ENCODE measurements at regions not wholly inside any gene's neighbourhood (a gene's known extent, or its start where the extent isn't known, plus 50 kb on each side); places are given as distances from the start of the nearest gene placed in this dataset.

DNA sequence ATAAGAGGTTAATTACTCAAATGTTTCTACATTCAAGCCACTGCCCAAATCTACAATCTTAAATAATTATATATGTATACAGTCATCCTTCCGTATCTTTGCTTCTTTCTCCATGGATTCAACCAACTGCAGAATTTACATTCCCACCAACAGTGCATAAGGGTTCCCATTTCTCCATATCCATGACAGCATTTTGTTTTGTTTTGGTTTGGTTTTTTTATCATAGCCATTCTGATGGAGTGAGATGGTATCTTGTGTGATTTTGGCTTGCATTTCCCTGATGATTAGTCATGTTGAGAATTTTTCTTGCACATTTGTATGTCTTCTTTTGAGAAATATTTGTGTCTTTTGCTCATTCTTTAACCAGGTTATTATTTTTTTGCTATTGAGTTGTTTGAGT is 198.5 kb downstream of the C6orf118 start:
- 75% methylated on average over 1 of the region's 1 CpG for WGBS
- ATAC-seq (no peak), DNase-seq (no peak)
- H3K4me3 ChIP-seq (ENCODE audit: low read length), result no peak overlapping the region
- H3K9me3 ChIP-seq (ENCODE audit: control insufficient read depth, low read length), result no peaks in the 10 kb centered on the region
- H3K27me3 ChIP-seq (ENCODE audit: control insufficient read depth, insufficient read depth), result no peaks in the 10 kb centered on the region
- H3K4me1 ChIP-seq (ENCODE audit: control insufficient read depth, insufficient read depth, low read length), result no peaks in the 10 kb centered on the region
- no peak overlapping the region for H3K27ac ChIP-seq (ENCODE audit: low read length)
- intact Hi-C loops (cut with DNase I), result no loop called here

DNA sequence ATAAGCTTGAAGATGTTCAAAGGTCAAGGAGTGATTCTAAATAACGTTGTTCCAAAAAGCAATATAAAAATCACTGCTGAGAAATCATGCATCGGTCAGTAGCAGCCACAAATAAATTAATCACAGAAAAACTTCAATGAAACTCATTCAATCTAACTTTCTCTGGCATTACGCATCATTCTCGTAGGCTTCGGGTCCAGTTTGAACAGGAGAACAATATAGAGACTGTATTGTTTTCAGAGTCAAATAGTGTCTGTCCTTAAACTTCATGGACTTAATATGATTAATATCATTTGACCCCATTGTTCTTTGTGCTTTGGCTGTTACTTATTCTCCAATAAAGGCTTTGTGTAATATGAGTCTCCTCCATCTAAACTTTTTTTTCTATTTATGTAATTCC is 200.4 kb downstream of the C6orf118 start:
- no peak for DNase-seq
- WGBS, result 85% methylated on average over 5 of the region's 5 CpGs
- Histone ChIP-seq H3K9me3 (ENCODE audit: control insufficient read depth, low read length) (no peaks in the 10 kb centered on the region), H3K4me3 (ENCODE audit: low read length) (no peak overlapping the region), H3K27me3 (ENCODE audit: control insufficient read depth, insufficient read depth) (no peaks in the 10 kb centered on the region), H3K27ac (ENCODE audit: low read length) (no peak overlapping the region), H3K4me1 (ENCODE audit: control insufficient read depth, insufficient read depth, low read length) (no peaks in the 10 kb centered on the region)
- intact Hi-C loops (cut with DNase I), result no loop called here
- ATAC-seq, result no peak

DNA sequence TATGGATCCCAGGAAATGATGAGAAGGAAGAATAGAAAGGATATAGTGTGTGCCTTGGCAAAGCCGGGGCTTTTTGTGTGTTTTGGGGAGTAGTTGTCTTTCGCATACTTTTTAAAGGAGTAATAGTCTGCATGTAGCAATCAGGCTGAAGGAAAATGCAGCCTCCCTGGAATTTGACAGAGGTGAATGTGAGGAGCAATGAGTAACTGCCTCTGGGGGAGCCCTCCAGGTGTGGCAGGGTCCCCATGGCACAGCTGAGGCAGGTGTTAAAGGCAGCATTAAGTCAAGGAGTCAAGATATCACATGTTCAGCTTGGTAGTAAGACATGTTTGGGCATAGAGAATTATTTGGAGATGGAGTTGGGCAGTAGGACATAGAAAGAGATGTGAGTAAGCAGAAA is 203.1 kb downstream of the C6orf118 start:
- intact Hi-C loops (cut with DNase I), result no loop called here
- no peaks in the 10 kb centered on the region for H3K9me3 ChIP-seq (ENCODE audit: control insufficient read depth, low read length)
- no peak for ATAC-seq
- no peak for DNase-seq
- H3K4me1 ChIP-seq (ENCODE audit: control insufficient read depth, insufficient read depth, low read length), result no peaks in the 10 kb centered on the region
- H3K4me3 ChIP-seq (ENCODE audit: low read length), result no peak overlapping the region
- no peak overlapping the region for H3K27ac ChIP-seq (ENCODE audit: low read length)
- 95% methylated on average over 2 of the region's 2 CpGs for WGBS
- no peaks in the 10 kb centered on the region for H3K27me3 ChIP-seq (ENCODE audit: control insufficient read depth, insufficient read depth)

DNA sequence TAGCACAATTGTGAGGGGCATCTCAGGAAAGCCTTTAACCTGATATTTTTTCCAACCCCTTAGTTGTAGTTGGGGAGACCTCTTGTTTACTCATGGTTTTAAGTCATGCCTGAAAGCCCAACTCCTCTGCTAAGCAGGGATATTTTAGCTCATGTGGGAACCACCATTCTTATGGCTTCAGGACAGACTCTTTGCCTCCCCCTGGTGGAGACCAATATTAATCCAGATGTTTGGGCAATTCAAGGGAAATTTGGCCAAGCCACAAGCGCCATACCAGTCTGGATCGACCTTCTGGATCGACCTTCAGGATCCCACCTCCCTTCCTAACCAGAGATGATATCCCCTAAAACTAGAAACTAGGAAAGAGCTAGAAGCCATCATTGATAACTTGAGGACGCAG is 211.2 kb downstream of the C6orf118 start:
- intact Hi-C loops (cut with DNase I), result no loop called here
- ATAC-seq (no peak), DNase-seq (no peak)
- Histone ChIP-seq H3K27me3 (ENCODE audit: control insufficient read depth, insufficient read depth) (no peaks in the 10 kb centered on the region), H3K4me1 (ENCODE audit: control insufficient read depth, insufficient read depth, low read length) (no peaks in the 10 kb centered on the region), H3K4me3 (ENCODE audit: low read length) (no peak overlapping the region), H3K9me3 (ENCODE audit: control insufficient read depth, low read length) (no peaks in the 10 kb centered on the region), H3K27ac (ENCODE audit: low read length) (no peak overlapping the region)
- WGBS, result 71% methylated on average over 4 of the region's 4 CpGs

DNA sequence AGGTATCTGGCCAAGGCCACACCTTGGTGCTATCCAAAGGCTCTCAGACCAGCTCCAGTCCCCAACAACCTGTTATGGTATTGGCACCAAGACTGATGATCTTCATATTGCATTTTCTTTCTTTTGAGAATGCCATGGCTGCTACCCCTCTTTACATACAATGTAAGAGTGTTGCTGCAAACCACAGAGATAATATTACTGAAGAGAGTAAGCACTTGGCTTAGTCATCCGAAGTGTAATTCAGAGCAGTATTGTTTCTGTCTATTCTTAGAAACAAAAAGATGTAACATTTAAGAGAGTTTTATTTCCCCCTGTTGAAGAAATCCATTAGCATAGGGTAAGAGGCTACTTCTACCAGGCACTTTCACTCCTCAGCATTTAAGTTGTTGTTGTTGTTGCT is 212.5 kb downstream of the C6orf118 start:
- Histone ChIP-seq H3K27ac (ENCODE audit: low read length) (no peak overlapping the region), H3K9me3 (ENCODE audit: control insufficient read depth, low read length) (peaks cover 2% of the 10 kb centered on the region), H3K4me3 (ENCODE audit: low read length) (no peak overlapping the region), H3K27me3 (ENCODE audit: control insufficient read depth, insufficient read depth) (no peaks in the 10 kb centered on the region), H3K4me1 (ENCODE audit: control insufficient read depth, insufficient read depth, low read length) (no peaks in the 10 kb centered on the region)
- WGBS, result 32% methylated on average over 1 of the region's 1 CpG
- no peak for DNase-seq
- intact Hi-C loops (cut with DNase I), result no loop called here
- no peak for ATAC-seq

DNA sequence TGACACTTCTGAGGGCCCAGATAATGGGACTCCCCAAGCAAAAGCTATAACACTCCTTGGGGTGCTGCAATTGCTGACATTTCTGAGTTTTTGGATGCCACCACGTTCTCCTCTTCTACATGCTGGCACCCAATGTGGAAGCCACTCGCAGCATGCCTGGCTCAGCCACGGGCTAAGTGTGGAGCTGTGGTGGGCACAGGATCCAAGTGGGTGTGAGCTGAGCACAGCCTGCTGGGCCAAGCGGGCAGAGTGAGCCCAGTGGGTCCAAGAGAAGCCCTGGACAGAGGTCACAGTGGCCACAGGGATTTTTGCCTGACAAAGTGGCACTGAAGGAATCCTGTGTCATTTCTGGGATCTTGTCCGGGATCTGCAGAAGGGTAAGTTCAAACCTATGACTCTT is 213.2 kb downstream of the C6orf118 start:
- 78% methylated on average over 5 of the region's 5 CpGs for WGBS
- DNase-seq, result peak in 1 of 3 donors; percentile 36
- no peaks in the 10 kb centered on the region for H3K27me3 ChIP-seq (ENCODE audit: control insufficient read depth, insufficient read depth)
- no peak for ATAC-seq
- peaks cover 2% of the 10 kb centered on the region for H3K9me3 ChIP-seq (ENCODE audit: control insufficient read depth, low read length)
- no peak overlapping the region for H3K4me3 ChIP-seq (ENCODE audit: low read length)
- H3K4me1 ChIP-seq (ENCODE audit: control insufficient read depth, insufficient read depth, low read length), result no peaks in the 10 kb centered on the region
- H3K27ac ChIP-seq (ENCODE audit: low read length), result no peak overlapping the region
- intact Hi-C loops (cut with DNase I), result no loop called here

DNA sequence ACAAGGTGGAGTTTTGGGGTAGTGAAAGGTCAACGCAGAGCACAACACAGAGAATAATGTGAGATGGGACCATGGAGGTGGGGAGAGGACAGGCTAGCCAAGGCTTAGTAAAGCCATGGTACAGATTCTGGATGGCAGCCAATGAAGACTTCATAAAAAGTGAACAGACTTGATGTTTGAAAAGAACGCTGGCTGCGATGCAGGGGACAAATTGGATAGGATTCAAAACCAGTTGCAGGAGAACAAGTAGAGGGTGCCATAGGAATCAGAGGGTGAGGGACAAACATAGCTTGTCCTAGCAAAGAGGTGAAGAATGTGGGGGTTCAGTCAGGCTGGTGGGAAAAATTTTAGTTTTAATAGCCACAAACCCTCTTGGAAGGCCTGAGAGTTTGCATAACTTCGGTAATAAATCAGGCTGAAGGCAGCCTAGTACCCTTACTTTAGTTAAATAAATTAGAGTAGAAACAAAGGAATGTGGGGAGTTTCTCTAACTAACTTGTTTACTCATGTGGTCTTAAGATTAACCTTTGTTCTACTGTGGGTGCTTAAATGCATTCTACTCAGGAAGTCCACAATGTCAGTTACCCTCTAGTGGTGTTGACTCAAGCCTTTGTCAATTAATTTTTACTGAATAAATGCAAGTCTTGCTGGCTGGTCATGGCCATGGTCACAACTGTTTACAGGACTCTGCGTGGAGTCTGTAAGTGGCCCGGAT is 216.4 kb downstream of the C6orf118 start:
- no peak for ATAC-seq
- WGBS, result 85% methylated on average over 6 of the region's 6 CpGs
- intact Hi-C loops (cut with DNase I), result no loop called here

DNA sequence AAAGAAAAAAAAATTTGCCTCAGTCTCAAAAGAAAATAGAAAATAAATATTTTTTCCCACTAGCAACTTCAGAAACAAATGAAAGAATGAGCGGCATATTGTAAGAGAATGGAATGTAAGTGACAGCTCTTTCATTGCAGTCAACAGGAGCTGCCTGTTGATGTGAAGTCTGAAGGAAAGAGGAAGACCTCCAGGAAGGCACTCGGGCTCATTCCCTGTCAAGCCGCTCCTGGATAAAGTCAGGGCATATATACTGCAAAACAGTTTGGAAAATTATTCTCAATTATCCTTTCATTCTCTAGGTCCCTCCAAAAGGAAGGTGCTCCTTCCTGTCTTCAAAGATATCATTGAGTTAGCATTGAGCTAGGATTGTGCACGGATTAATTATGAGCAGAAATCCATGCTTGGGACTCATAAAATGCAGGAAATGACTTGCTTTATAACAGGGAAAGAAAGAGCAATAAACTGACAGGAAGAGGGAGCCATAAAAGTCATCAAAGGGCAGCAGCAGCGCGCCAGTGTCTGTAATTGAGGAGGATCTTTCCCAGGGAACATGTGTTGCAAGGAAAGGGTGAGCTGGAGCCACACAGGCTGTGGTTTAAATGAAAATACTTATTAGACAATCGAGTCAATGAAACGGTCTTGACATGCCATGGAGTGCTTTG is 218.2 kb downstream of the C6orf118 start:
- Histone ChIP-seq H3K4me1 (ENCODE audit: control insufficient read depth, insufficient read depth, low read length) (no peaks in the 10 kb centered on the region), H3K27ac (ENCODE audit: low read length) (no peak overlapping the region), H3K4me3 (ENCODE audit: low read length) (no peak overlapping the region), H3K27me3 (ENCODE audit: control insufficient read depth, insufficient read depth) (no peaks in the 10 kb centered on the region), H3K9me3 (ENCODE audit: control insufficient read depth, low read length) (peaks cover 2% of the 10 kb centered on the region)
- DNase-seq, result no peak
- intact Hi-C loops (cut with DNase I), result no loop called here
- WGBS, result 43% methylated on average over 8 of the region's 8 CpGs
- ATAC-seq, result no peak

More for the DNA sequence above, 216.4 kb downstream of the C6orf118 start:
- DNase-seq, result no peak
- Histone ChIP-seq H3K9me3 (ENCODE audit: control insufficient read depth, low read length) (peaks cover 2% of the 10 kb centered on the region), H3K27ac (ENCODE audit: low read length) (no peak overlapping the region), H3K4me1 (ENCODE audit: control insufficient read depth, insufficient read depth, low read length) (no peaks in the 10 kb centered on the region), H3K27me3 (ENCODE audit: control insufficient read depth, insufficient read depth) (no peaks in the 10 kb centered on the region), H3K4me3 (ENCODE audit: low read length) (no peak overlapping the region)

DNA sequence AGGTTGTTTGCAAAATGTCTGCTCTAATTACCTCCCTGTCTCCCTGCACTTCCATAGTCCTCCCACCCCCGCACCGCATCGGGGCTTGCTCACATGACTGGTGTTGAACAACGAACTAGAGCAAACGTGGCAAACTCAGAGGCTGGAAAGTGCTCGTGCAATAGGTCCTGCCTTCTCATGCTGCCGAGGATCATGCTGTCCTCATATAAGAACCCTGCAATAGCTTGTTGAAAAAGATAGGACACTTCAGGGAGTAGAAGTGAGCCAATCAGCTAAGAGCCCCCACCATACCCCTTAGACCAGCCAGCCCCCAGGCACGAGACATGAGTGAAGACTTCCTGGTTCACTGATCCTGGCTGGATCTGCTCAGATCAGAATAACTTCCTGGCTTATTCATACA is 219.2 kb downstream of the C6orf118 start:
- WGBS, result 82% methylated on average over 8 of the region's 8 CpGs
- Histone ChIP-seq H3K4me1 (ENCODE audit: control insufficient read depth, insufficient read depth, low read length) (no peaks in the 10 kb centered on the region), H3K27me3 (ENCODE audit: control insufficient read depth, insufficient read depth) (no peaks in the 10 kb centered on the region), H3K4me3 (ENCODE audit: low read length) (no peak overlapping the region), H3K27ac (ENCODE audit: low read length) (no peak overlapping the region), H3K9me3 (ENCODE audit: control insufficient read depth, low read length) (peaks cover 2% of the 10 kb centered on the region)
- intact Hi-C loops (cut with DNase I), result no loop called here
- no peak for DNase-seq
- ATAC-seq, result no peak

DNA sequence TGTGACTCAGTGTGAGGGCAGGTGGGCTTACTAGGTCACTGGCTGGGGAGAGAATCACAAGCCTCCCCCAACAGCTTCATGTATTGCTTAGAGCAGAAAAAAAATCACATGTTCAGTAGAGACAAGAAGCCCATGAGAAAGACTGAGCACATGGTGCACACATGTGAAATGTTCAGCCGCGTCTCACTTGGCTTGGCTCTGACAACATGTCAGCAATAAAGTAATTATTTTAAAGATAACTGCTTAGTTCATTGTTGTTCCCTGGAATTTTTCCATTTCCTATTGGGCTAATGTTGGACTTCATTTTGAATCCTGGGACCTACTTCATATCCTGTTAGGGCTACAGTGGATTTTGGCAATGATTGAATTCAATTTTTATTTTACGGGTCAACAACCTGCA is 222.6 kb downstream of the C6orf118 start:
- H3K4me1 ChIP-seq (ENCODE audit: control insufficient read depth, insufficient read depth, low read length), result no peaks in the 10 kb centered on the region
- no peak overlapping the region for H3K4me3 ChIP-seq (ENCODE audit: low read length)

DNA sequence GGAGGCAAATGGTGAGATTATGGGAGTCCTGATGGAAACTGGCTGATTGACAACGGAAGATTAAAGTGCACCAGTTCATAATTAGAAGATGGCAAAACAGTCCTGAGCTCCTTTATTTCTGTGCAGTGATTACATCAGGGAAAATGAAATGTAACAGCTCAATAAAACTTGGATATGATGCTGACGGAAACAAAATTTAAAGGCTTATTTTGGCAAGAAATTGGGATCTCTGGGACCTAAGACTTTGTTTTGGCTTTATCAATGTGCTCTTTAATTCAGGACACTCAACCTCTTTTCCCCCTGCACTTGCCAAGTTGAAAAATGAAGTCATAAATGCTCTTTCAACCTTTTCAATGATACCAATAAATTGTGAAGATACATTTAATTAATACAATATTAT is 226.8 kb downstream of the C6orf118 start:
- Histone ChIP-seq H3K27me3 (ENCODE audit: control insufficient read depth, insufficient read depth) (no peaks in the 10 kb centered on the region), H3K27ac (ENCODE audit: low read length) (no peak overlapping the region), H3K4me3 (ENCODE audit: low read length) (no peak overlapping the region), H3K4me1 (ENCODE audit: control insufficient read depth, insufficient read depth, low read length) (no peaks in the 10 kb centered on the region), H3K9me3 (ENCODE audit: control insufficient read depth, low read length) (no peaks in the 10 kb centered on the region)
- 53% methylated on average over 2 of the region's 2 CpGs for WGBS
- DNase-seq (no peak), ATAC-seq (no peak)
- intact Hi-C loops (cut with DNase I), result no loop called here

More for the DNA sequence above, 222.6 kb downstream of the C6orf118 start:
- no peak overlapping the region for H3K27ac ChIP-seq (ENCODE audit: low read length)
- ATAC-seq (no peak), DNase-seq (no peak)
- WGBS, result 47% methylated on average over 3 of the region's 3 CpGs
- no peaks in the 10 kb centered on the region for H3K9me3 ChIP-seq (ENCODE audit: control insufficient read depth, low read length)
- intact Hi-C loops (cut with DNase I), result no loop called here
- no peaks in the 10 kb centered on the region for H3K27me3 ChIP-seq (ENCODE audit: control insufficient read depth, insufficient read depth)

Measured in right cardiac atrium (tissue), 5 donors.